ENCODE measurements at regions not wholly inside any gene's neighbourhood (a gene's known extent, or its start where the extent isn't known, plus 50 kb on each side); places are given as distances from the start of the nearest gene placed in this dataset.

GRCh38 chr5:92459654-92460053 is 1076.5 kb upstream of the ARRDC3 start:
- DNase-seq, result no peak

- no peak for DNase-seq
These were observed 1071.9 kb upstream of the ARRDC3 start for GRCh38 chr5:92455011-92455410.

- DNase-seq, result no peak
These were observed 1061.8 kb upstream of the ARRDC3 start for GRCh38 chr5:92444888-92445287.

- DNase-seq, result no peak
These were observed 1052.7 kb upstream of the ARRDC3 start for GRCh38 chr5:92435781-92436180.

GRCh38 chr5:92429646-92430045 is 1046.5 kb upstream of the ARRDC3 start:
- DNase-seq, result no peak

- DNase-seq, result no peak
These were observed 1045.3 kb upstream of the ARRDC3 start for GRCh38 chr5:92428415-92428814.

GRCh38 chr5:92424785-92425426 is 1041.8 kb upstream of the ARRDC3 start:
- no peak for DNase-seq

GRCh38 chr5:92421942-92422341 is 1038.8 kb upstream of the ARRDC3 start:
- DNase-seq, result no peak

GRCh38 chr5:92421196-92421595 is 1038.1 kb upstream of the ARRDC3 start:
- no peak for DNase-seq

GRCh38 chr5:92419261-92419660 is 1036.1 kb upstream of the ARRDC3 start:
- no peak for DNase-seq

- no peak for DNase-seq
These were observed 1035.2 kb upstream of the ARRDC3 start for GRCh38 chr5:92418341-92418740.

GRCh38 chr5:92409134-92409533 is 1026.0 kb upstream of the ARRDC3 start:
- DNase-seq, result no peak

GRCh38 chr5:92402956-92403702 is 1020.0 kb upstream of the ARRDC3 start:
- DNase-seq, result no peak

- DNase-seq, result no peak
These were observed 1018.9 kb upstream of the ARRDC3 start for GRCh38 chr5:92402045-92402444.

GRCh38 chr5:92401492-92401891 is 1018.4 kb upstream of the ARRDC3 start:
- no peak for DNase-seq

- DNase-seq, result no peak
These were observed 1011.8 kb upstream of the ARRDC3 start for GRCh38 chr5:92394936-92395335.

- no peak for DNase-seq
These were observed 1007.5 kb upstream of the ARRDC3 start for GRCh38 chr5:92390657-92391056.

GRCh38 chr5:92380069-92380770 is 997.1 kb upstream of the ARRDC3 start:
- DNase-seq, result no peak

- DNase-seq, result no peak
These were observed 996.0 kb upstream of the ARRDC3 start for GRCh38 chr5:92378966-92379611.

GRCh38 chr5:92374859-92375258 is 991.7 kb upstream of the ARRDC3 start:
- no peak for DNase-seq

- no peak for DNase-seq
These were observed 989.6 kb upstream of the ARRDC3 start for GRCh38 chr5:92372766-92373165.

GRCh38 chr5:92371889-92372235 is 988.7 kb upstream of the ARRDC3 start:
- DNase-seq, result no peak

- DNase-seq, result no peak
These were observed 988.2 kb upstream of the ARRDC3 start for GRCh38 chr5:92371171-92371888.
